HEK293 (cell line): ENCODE measurements at regions not wholly inside any gene's neighbourhood (a gene's known extent, or its start where the extent isn't known, plus 50 kb on each side); places are given as distances from the start of the nearest gene placed in this dataset.
A peak's percentile ranks its signal among the peaks of the same experiment; 100 is the strongest.
"Not testable (repeated sequence)": the region's sequence is repeated elsewhere in the genome, so short reads cannot be mapped to it uniquely, and the experiment has no call there.

ENCODE experiments used
- CTCF ChIA-PET: fragments of 350-600 bp; formaldehyde crosslinking; extraction: SDS; loops from one replicate; lab custom pipeline; 2021; ENCODE audit warnings: antibody characterized with exemption; lab: Yijun Ruan, JAX
- POLR2A ChIA-PET: fragments of 300-600 bp; formaldehyde crosslinking; extraction: SDS; loops from one replicate; lab custom pipeline; 2020; ENCODE audit warnings: antibody characterized with exemption, inconsistent platforms; lab: Yijun Ruan, JAX
- H3K27ac ChIP-seq: fragments of 200-500 bp; sonication (Bioruptor generic); 2 replicates; pipeline ENCODE4 v1.5.1; 2014; ENCODE audit warnings: low read depth, low read length, control low read depth, inconsistent platforms; ENCODE audit errors: extremely low read depth
- H3K36me3 ChIP-seq, 2 experiments: fragments of 200-500 bp in 1 of 2; sonication (Bioruptor generic) in 1 of 2; 1 replicate in 1 of 2; 2 replicates in 1 of 2; pipeline ENCODE4 v1.5.1; 2014 to 2017; ENCODE audit warnings: inconsistent platforms in 2 of 2, low read length in 2 of 2; ENCODE audit not compliant: control insufficient read depth in 2 of 2, insufficient read depth in 1 of 2
- H3K4me1 ChIP-seq: fragments of 200-500 bp; sonication (Bioruptor generic); 2 replicates; pipeline ENCODE4 v1.5.1; 2014; ENCODE audit warnings: mild to moderate bottlenecking, low read length, inconsistent platforms; ENCODE audit not compliant: control insufficient read depth, insufficient read depth
- H3K4me3 ChIP-seq: 2 replicates; pipeline ENCODE4 v1.5.1; 2011; ENCODE audit warnings: low read depth, mild to moderate bottlenecking, control low read depth, low read length, moderate library complexity
- H3K9me3 ChIP-seq: fragments of 200-500 bp; sonication (Bioruptor generic); 2 replicates; pipeline ENCODE4 v1.5.1; 2014; ENCODE audit warnings: low read depth, low read length, inconsistent platforms; ENCODE audit not compliant: control insufficient read depth, insufficient read depth
- SALL2 ChIP-seq: fragments of 450-650 bp; formaldehyde crosslinking; IDR thresholded peaks from 2 replicates; pipeline ENCODE4 v1.5.0; 2017; ENCODE audit warnings: missing biosample characterization, mild to moderate bottlenecking, missing genetic modification characterization, borderline replicate concordance
- TCF7L2 ChIP-seq: IDR thresholded peaks from 2 replicates; pipeline ENCODE4 v1.6.1; 2011; ENCODE audit warnings: low read depth, mild to moderate bottlenecking, inconsistent platforms, low read length, moderate library complexity, borderline replicate concordance
- ZBTB17 ChIP-seq: fragments of 450-650 bp; formaldehyde crosslinking; IDR thresholded peaks from 2 replicates; pipeline ENCODE4 v1.5.1; 2016; ENCODE audit warnings: missing biosample characterization, missing genetic modification characterization
- ZBTB7A ChIP-seq: fragments of 450-650 bp; formaldehyde crosslinking; IDR thresholded peaks from 2 replicates; pipeline ENCODE4 v1.5.1; 2016; ENCODE audit warnings: low read depth, missing biosample characterization, missing genetic modification characterization
- ZFP41 ChIP-seq: fragments of 450-650 bp; formaldehyde crosslinking; IDR thresholded peaks from 2 replicates; pipeline ENCODE4 v1.5.1; 2016; ENCODE audit warnings: missing biosample characterization, missing genetic modification characterization, borderline replicate concordance
- ZNF112 ChIP-seq: fragments of 450-650 bp; formaldehyde crosslinking; IDR thresholded peaks from 2 replicates; pipeline ENCODE4 v1.5.0; 2017; ENCODE audit warnings: missing biosample characterization, missing genetic modification characterization
- ZNF138 ChIP-seq: fragments of 450-650 bp; formaldehyde crosslinking; IDR thresholded peaks from 2 replicates; pipeline ENCODE4 v1.5.1; 2016; ENCODE audit warnings: missing biosample characterization, missing genetic modification characterization, borderline replicate concordance
- ZNF146 ChIP-seq: fragments of 450-650 bp; formaldehyde crosslinking; IDR thresholded peaks from 2 replicates; pipeline ENCODE4 v1.5.1; 2016; ENCODE audit warnings: missing biosample characterization, missing genetic modification characterization
- ZNF175 ChIP-seq: fragments of 450-650 bp; formaldehyde crosslinking; IDR thresholded peaks from 2 replicates; pipeline ENCODE4 v1.5.1; 2016; ENCODE audit warnings: missing biosample characterization, missing genetic modification characterization
- ZNF404 ChIP-seq: fragments of 450-650 bp; formaldehyde crosslinking; IDR thresholded peaks from 2 replicates; pipeline ENCODE4 v1.5.1; 2017; ENCODE audit warnings: missing biosample characterization, missing genetic modification characterization
- ZNF416 ChIP-seq: fragments of 450-650 bp; formaldehyde crosslinking; IDR thresholded peaks from 2 replicates; pipeline ENCODE4 v1.5.1; 2016; ENCODE audit warnings: missing biosample characterization, missing genetic modification characterization
- ZNF426 ChIP-seq: fragments of 450-650 bp; formaldehyde crosslinking; IDR thresholded peaks from 2 replicates; pipeline ENCODE4 v1.5.1; 2017; ENCODE audit warnings: missing biosample characterization, missing genetic modification characterization, mild to moderate bottlenecking, inconsistent platforms, moderate library complexity
- ZNF473 ChIP-seq: fragments of 450-650 bp; formaldehyde crosslinking; IDR thresholded peaks from 2 replicates; pipeline ENCODE4 v1.5.1; 2017; ENCODE audit warnings: missing biosample characterization, missing genetic modification characterization
- ZNF488 ChIP-seq: fragments of 450-650 bp; formaldehyde crosslinking; IDR thresholded peaks from 2 replicates; pipeline ENCODE4 v1.5.1; 2016; ENCODE audit warnings: missing biosample characterization, missing genetic modification characterization
- ZNF514 ChIP-seq: fragments of 450-650 bp; formaldehyde crosslinking; IDR thresholded peaks from 2 replicates; pipeline ENCODE4 v1.5.1; 2016; ENCODE audit warnings: missing biosample characterization, missing genetic modification characterization
- ZNF555 ChIP-seq: fragments of 450-650 bp; formaldehyde crosslinking; conservative IDR thresholded peaks from 2 replicates; pipeline ENCODE4 v1.5.1; 2017; ENCODE audit warnings: missing biosample characterization, mild to moderate bottlenecking, missing genetic modification characterization, inconsistent platforms
- ZNF571 ChIP-seq: fragments of 450-650 bp; formaldehyde crosslinking; IDR thresholded peaks from 2 replicates; pipeline ENCODE4 v1.5.0; 2017; ENCODE audit warnings: missing biosample characterization, missing genetic modification characterization
- ZNF596 ChIP-seq: fragments of 450-650 bp; IDR thresholded peaks from 2 replicates; pipeline ENCODE4 v1.5.0; 2018; ENCODE audit warnings: missing biosample characterization, mild to moderate bottlenecking, missing genetic modification characterization, moderate library complexity
- ZNF610 ChIP-seq: fragments of 450-650 bp; formaldehyde crosslinking; IDR thresholded peaks from 2 replicates; pipeline ENCODE4 v1.5.1; 2016; ENCODE audit warnings: missing biosample characterization, missing genetic modification characterization, borderline replicate concordance
- ZNF747 ChIP-seq: fragments of 450-650 bp; formaldehyde crosslinking; IDR thresholded peaks from 2 replicates; pipeline ENCODE4 v1.5.1; 2016; ENCODE audit warnings: missing biosample characterization, missing genetic modification characterization
- ZNF768 ChIP-seq: fragments of 450-650 bp; formaldehyde crosslinking; IDR thresholded peaks from 2 replicates; pipeline ENCODE4 v1.5.1; 2018; ENCODE audit warnings: missing biosample characterization, mild to moderate bottlenecking, missing genetic modification characterization
- ZNF791 ChIP-seq: fragments of 450-650 bp; formaldehyde crosslinking; IDR thresholded peaks from 2 replicates; pipeline ENCODE4 v1.5.1; 2016; ENCODE audit warnings: missing biosample characterization, missing genetic modification characterization
- ZSCAN18 ChIP-seq: fragments of 450-650 bp; formaldehyde crosslinking; IDR thresholded peaks from 2 replicates; pipeline ENCODE4 v1.5.1; 2016; ENCODE audit warnings: missing biosample characterization, missing genetic modification characterization
- TF ChIP-seq, protein P1 (sequence below): fragments of 450-650 bp; formaldehyde crosslinking; IDR thresholded peaks from 2 replicates; pipeline ENCODE4 v1.5.1; 2016; ENCODE audit warnings: missing biosample characterization, missing genetic modification characterization

- no peak overlapping the region for H3K4me3 ChIP-seq
- TF ChIP-seq ZNF747 (tag by site-specific recombination): no peak
- TF ChIP-seq ZBTB7A (tag by site-specific recombination): no peak
- TF ChIP-seq ZNF768 (tag by site-specific recombination): no peak
- TF ChIP-seq ZNF404 (tag by site-specific recombination): no peak
- TF ChIP-seq ZNF596 (tag by site-specific recombination): no peak
- TF ChIP-seq ZNF514 (tag by site-specific recombination): no peak
- TF ChIP-seq, protein P1, sequence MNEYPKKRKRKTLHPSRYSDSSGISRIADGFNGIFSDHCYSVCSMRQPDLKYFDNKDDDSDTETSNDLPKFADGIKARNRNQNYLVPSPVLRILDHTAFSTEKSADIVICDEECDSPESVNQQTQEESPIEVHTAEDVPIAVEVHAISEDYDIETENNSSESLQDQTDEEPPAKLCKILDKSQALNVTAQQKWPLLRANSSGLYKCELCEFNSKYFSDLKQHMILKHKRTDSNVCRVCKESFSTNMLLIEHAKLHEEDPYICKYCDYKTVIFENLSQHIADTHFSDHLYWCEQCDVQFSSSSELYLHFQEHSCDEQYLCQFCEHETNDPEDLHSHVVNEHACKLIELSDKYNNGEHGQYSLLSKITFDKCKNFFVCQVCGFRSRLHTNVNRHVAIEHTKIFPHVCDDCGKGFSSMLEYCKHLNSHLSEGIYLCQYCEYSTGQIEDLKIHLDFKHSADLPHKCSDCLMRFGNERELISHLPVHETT: no peak
- TF ChIP-seq ZBTB17 (tag by site-specific recombination): no peak
- TF ChIP-seq ZNF473 (tag by site-specific recombination): no peak
- TF ChIP-seq ZNF555 (tag by site-specific recombination): no peak
- no peak for TF ChIP-seq ZSCAN18 (tag by site-specific recombination)
- TF ChIP-seq ZNF426 (tag by site-specific recombination): no peak
- TF ChIP-seq ZNF488: no peak
- TF ChIP-seq ZFP41 (tag by site-specific recombination): no peak
- no peak for TF ChIP-seq ZNF112 (tag by site-specific recombination)
- no peak for TF ChIP-seq SALL2 (tag by site-specific recombination)
- TF ChIP-seq ZNF138 (tag by site-specific recombination): no peak
- no peak for TF ChIP-seq TCF7L2
- TF ChIP-seq ZNF175 (tag by site-specific recombination): no peak
- no peak for TF ChIP-seq ZNF610
- TF ChIP-seq, all 188 proteins: peak for 0
- no peaks in the 10 kb centered on the region for H3K9me3 ChIP-seq
- POLR2A ChIA-PET: interaction anchor here (0.9 kb wide), 1 partner anchor 67 kb away, joined by 3 read pairs; no protein-coding TSS in a partner anchor
- H3K36me3 ChIP-seq: no peaks in the 10 kb centered on the region
- CTCF ChIA-PET: no interaction called here
- no peaks in the 10 kb centered on the region for H3K4me1 ChIP-seq
- no peak overlapping the region for H3K27ac ChIP-seq
Observed at GRCh38 chr5:54378707-54379106, 68.3 kb upstream of the ARL15 start.

GRCh38 chr5:54377339-54377738 lies 67.0 kb upstream of the ARL15 start:
- H3K27ac ChIP-seq, CTCF ChIA-PET, POLR2A ChIA-PET, H3K36me3 ChIP-seq, H3K9me3 ChIP-seq, H3K4me3 ChIP-seq, H3K4me1 ChIP-seq: not testable (repeated sequence)
- TF ChIP-seq ZNF146 (tag by site-specific recombination): peak; percentile 84

GRCh38 chr5:54370982-54371381 lies 60.6 kb upstream of the ARL15 start:
- H3K27ac ChIP-seq: no peak overlapping the region
- no peak overlapping the region for H3K4me3 ChIP-seq
- H3K36me3 ChIP-seq: no peaks in the 10 kb centered on the region
- ChIA-PET CTCF (no interaction called here), POLR2A (no interaction called here)
- no peaks in the 10 kb centered on the region for H3K4me1 ChIP-seq
- TF ChIP-seq ZNF416 (tag by site-specific recombination) (no peak), ZNF571 (tag by site-specific recombination) (no peak), ZNF791 (tag by site-specific recombination) (no peak)
- TF ChIP-seq, protein P1: no peak
- H3K9me3 ChIP-seq: no peaks in the 10 kb centered on the region
